HG03558 (cell line): ENCODE measurements at regions not wholly inside any gene's neighbourhood (a gene's known extent, or its start where the extent isn't known, plus 50 kb on each side); places are given as distances from the start of the nearest gene placed in this dataset.

Experiments used
- ATAC-seq: cut with Tn5 transposase; IDR thresholded peaks from one replicate; pipeline ENCODE4 v1.9.1; 2021; ENCODE audit warnings: moderate number of reproducible peaks; ENCODE audit not compliant: unreplicated experiment; ENCODE audit errors: extremely low read depth

- ATAC-seq = no peak
Observed at GRCh38 chr16:82421851-82422250, 204.9 kb upstream of the CDH13 start.

GRCh38 chr16:82419332-82419731 is 207.4 kb upstream of the CDH13 start:
- no peak for ATAC-seq

DNA sequence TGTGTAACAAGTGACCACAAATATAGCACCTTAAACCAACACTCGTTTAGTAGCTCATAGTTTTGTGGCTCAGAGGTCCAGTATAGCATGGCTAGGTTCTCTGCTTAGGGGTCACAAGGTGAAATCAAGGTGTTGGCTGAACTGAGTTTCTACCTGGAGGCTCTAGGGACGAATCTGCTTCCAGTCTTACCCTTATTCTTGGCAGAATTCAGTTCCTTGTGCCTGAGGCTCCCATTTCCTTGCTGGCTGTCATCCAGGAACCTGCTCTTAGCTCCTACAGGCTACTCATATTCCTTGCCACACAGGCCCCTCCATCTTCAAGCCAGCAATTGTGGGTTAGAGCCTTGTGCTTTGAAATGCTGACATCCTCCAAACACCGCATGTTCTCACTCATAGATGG is 212.3 kb upstream of the CDH13 start:
- no peak for ATAC-seq

DNA sequence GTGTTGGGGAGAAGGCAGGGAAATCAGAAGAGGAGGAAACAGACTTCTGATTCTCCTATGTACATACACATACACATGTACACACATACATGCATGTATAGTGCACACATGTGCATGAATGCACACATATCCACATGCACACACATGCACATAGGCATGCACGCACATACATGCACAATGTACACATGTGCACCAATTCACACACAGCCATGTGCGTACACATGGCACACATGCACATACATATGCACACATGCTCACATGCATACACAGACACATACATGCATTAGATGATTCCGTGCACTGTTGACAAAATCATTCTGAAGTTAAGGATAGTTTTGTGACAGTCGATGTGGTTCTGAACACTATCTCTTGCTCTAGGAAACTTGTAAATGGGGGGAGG is 214.0 kb upstream of the CDH13 start:
- no peak for ATAC-seq

GRCh38 chr16:82405736-82406135 is 221.0 kb upstream of the CDH13 start:
- ATAC-seq = no peak

- ATAC-seq = no peak
Observed at GRCh38 chr16:82404586-82405315, 222.0 kb upstream of the CDH13 start.

GRCh38 chr16:82402665-82403218 is 224.0 kb upstream of the CDH13 start:
- no peak for ATAC-seq

GRCh38 chr16:82400046-82400445 is 226.7 kb upstream of the CDH13 start:
- ATAC-seq = no peak

DNA sequence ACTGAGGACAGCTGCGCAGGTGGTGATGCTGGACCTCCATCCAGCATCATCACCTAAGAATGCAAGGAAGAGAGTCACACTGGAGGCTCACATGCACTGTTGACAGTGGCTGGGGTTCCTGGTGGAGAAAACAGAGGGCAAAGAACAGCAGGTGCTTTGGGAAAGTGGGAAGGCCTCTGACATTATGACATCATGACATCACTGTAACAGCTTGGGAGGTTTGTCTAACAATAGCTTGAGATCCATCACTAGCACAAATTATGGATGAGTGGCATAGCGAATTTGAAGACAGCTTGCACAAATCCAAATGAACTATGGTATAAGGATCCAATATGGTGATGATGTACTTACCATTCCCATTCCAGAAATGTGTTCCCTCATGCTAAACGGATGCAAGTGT is 226.5 kb upstream of the MPHOSPH6 start:
- ATAC-seq = no peak

DNA sequence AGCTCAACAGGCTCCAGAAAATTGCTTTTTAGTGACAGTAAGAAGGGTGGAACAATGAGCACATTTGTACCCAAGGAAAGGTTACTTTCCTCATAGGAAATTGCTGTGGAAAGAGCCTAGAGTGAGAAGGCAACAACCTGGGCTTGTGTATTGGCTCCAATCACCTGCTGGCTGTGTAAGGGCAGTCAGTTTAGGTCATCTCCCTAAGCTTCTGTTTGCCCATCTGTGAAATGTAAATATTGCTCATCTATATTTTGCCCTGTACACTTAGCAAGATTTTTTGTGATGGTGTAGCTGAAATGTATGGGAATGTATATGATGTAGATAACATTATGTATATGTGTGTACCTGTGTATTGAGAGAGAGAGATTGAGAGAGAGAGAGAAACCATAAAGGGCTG is 225.2 kb upstream of the MPHOSPH6 start:
- no peak for ATAC-seq

DNA sequence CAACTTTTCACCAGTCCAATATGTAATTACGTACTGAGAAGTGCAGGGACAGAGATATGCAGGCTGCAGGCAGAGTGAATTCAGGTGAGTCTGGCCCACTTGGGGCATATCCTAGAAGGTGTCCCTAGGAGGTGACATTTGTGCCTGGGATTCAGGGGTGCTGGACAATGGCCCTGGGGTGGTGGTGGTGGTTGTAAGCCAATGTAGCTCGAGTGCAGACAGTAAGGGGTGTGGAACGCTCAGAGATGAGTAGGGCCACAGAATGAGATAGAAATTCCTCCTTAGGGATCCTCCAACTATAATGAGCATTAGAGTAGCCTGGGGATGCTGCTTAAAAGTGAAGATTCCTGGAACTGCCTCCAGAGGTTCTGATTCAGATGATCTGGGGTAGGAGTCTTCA is 221.7 kb upstream of the MPHOSPH6 start:
- no peak for ATAC-seq

GRCh38 chr16:82389956-82390650 is 220.1 kb upstream of the MPHOSPH6 start:
- no peak for ATAC-seq

GRCh38 chr16:82386761-82387160 is 216.7 kb upstream of the MPHOSPH6 start:
- ATAC-seq = no peak

GRCh38 chr16:82384949-82385348 is 214.9 kb upstream of the MPHOSPH6 start:
- no peak for ATAC-seq

DNA sequence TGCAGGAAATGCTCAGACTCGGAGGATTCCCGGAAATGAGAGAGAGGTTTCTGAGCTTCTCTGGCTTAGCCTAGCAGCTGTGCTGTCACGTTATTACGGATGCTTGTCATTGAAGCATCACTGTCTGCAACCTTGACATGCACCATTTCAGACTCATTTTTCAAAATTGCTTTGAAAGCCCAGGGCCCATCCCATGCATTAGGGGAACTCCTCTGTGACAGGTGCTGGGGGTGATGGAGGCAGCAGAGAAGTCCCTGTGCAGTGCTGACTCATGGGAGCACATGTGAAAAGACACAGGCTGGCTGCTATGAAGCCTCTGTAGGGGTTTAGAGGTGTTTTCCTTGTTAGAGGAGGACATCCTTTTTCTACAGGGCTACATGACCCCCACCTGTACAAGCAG is 214.0 kb upstream of the MPHOSPH6 start:
- ATAC-seq = no peak

- ATAC-seq = no peak
Observed at GRCh38 chr16:82382521-82382920, 212.5 kb upstream of the MPHOSPH6 start.

DNA sequence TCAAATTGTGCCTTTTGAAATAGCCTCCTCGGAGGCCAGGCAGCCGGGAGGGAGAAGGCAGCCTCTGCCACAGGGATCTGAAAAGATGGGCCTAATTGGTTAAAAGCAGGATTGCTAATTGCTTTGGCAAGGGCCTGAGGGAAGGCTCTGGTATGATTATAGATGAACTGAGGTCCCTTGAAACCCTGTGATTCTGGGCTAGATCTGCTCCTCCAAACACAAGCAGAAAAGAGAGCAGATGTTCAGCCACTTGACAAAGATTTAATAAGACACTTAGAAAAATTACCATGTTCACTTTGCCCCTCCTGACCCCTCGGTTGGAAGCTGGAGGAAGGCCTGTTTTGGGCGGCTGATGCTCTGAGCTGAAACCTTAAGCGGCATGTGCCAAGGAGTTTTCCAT is 209.5 kb upstream of the MPHOSPH6 start:
- no peak for ATAC-seq

GRCh38 chr16:82373976-82374375 is 204.0 kb upstream of the MPHOSPH6 start:
- no peak for ATAC-seq

DNA sequence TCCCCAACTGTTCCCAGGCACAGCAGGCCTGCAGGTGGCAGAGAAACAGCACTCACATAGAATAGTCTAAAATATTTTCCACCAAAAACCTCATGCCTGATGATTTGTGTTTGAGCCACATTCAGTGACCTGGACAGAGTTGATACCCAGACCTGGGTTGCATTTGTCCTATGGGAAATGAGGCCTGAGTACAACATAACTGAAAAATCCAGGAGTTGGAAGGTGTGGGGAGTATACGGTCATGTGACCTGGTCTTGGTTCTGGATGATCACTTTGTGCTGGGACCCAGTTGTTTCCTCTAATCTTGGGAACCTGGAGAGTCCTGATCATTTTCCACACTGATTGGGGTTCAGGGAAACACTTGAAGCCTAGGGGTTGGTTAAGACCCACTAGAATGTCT is 200.3 kb upstream of the MPHOSPH6 start:
- ATAC-seq = no peak

DNA sequence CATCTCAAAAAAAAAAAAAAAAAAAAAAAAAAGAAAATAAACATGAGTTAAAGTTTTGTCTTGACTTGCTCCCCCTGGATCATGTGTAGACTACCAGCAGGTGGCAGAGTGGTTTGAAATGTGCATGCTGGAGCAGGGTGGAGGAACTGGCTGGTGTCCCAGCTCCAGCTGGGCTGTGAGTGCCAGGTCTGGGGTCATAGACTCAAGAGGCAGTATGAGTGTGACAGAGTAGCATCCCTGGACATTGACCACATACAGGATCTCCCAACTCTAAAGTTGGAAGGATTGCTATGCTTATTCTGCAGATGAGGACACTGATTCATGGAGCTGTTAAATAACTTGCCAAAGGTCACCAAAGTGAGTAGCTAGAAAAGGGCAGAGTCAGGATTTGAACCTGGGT is 198.0 kb upstream of the MPHOSPH6 start:
- ATAC-seq = no peak

DNA sequence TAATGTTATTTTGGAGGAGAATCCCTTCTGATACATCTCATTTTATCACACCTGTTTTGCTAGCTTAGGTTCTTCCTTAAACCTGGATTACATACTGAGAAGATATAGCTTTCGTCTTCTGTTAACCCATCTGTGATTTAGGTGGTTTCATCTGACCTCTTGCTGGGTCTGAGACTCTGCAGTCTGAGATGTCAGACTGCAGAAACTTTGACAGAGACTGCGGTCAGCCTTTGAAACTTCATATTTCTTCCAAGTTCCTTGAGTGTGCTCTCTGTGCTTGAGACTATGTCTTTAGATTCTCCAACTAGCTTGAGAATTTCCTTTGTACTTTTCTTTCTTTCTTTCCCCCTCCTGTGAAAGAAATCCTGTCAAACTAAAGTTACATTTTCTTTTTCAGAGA is 196.4 kb upstream of the MPHOSPH6 start:
- no peak for ATAC-seq

- ATAC-seq = no peak
Observed at GRCh38 chr16:82364690-82365089, 194.7 kb upstream of the MPHOSPH6 start.
